Skeletal muscle cell (primary cell): ENCODE measurements at regions not wholly inside any gene's neighbourhood (a gene's known extent, or its start where the extent isn't known, plus 50 kb on each side); places are given as distances from the start of the nearest gene placed in this dataset.
"Not testable (repeated sequence)": the region's sequence is repeated elsewhere in the genome, so short reads cannot be mapped to it uniquely, and the experiment has no call there.

ENCODE experiments used
- DNase-seq: peaks from one replicate; pipeline ENCODE4 v3.0.0-alpha.2; 2010; ENCODE audit warnings: low read depth
- H3K4me3 ChIP-seq: 2 replicates; pipeline ENCODE4 v1.5.1; 2011; ENCODE audit warnings: low read depth, mild to moderate bottlenecking, control low read depth, low read length, moderate library complexity

GRCh38 chr6:21739838-21740237, 146.3 kb downstream of the SOX4 start:
- DNase-seq = no peak
- H3K4me3 ChIP-seq = no peak overlapping the region

GRCh38 chr6:21740376-21741124, 147.0 kb downstream of the SOX4 start:
- DNase-seq = no peak
- H3K4me3 ChIP-seq = no peak overlapping the region

- DNase-seq = no peak
- no peak overlapping the region for H3K4me3 ChIP-seq
Measured at GRCh38 chr6:21741221-21742109, 147.9 kb downstream of the SOX4 start.

GRCh38 chr6:21742238-21742660, 148.7 kb downstream of the SOX4 start:
- DNase-seq = peak; percentile 78
- no peak overlapping the region for H3K4me3 ChIP-seq

- no peak for DNase-seq
- H3K4me3 ChIP-seq = no peak overlapping the region
Measured at GRCh38 chr6:21744331-21744730, 150.8 kb downstream of the SOX4 start.

- DNase-seq = no peak
- no peak overlapping the region for H3K4me3 ChIP-seq
Measured at GRCh38 chr6:21745543-21746337, 152.2 kb downstream of the SOX4 start.

- H3K4me3 ChIP-seq = no peak overlapping the region
- DNase-seq = no peak
Measured at GRCh38 chr6:21747441-21747840, 153.9 kb downstream of the SOX4 start.

GRCh38 chr6:21748343-21749056, 154.9 kb downstream of the SOX4 start:
- no peak overlapping the region for H3K4me3 ChIP-seq
- DNase-seq = peak; percentile 25

- no peak overlapping the region for H3K4me3 ChIP-seq
- DNase-seq = no peak
Measured at GRCh38 chr6:21749754-21750153, 156.2 kb downstream of the SOX4 start.

GRCh38 chr6:21750575-21750974, 157.0 kb downstream of the SOX4 start:
- no peak overlapping the region for H3K4me3 ChIP-seq
- DNase-seq = no peak

- no peak for DNase-seq
- no peak overlapping the region for H3K4me3 ChIP-seq
Measured at GRCh38 chr6:21751608-21752007, 158.1 kb downstream of the SOX4 start.

GRCh38 chr6:21752054-21752811, 158.7 kb downstream of the SOX4 start:
- H3K4me3 ChIP-seq = no peak overlapping the region
- DNase-seq = no peak

- H3K4me3 ChIP-seq = no peak overlapping the region
- DNase-seq = peak; percentile 48
Measured at GRCh38 chr6:21753241-21754108, 159.9 kb downstream of the SOX4 start.

- no peak overlapping the region for H3K4me3 ChIP-seq
- DNase-seq = peak; percentile 58
Measured at GRCh38 chr6:21754891-21755290, 161.3 kb downstream of the SOX4 start.

GRCh38 chr6:21756487-21756886, 162.9 kb downstream of the SOX4 start:
- no peak for DNase-seq
- H3K4me3 ChIP-seq = no peak overlapping the region

- DNase-seq, H3K4me3 ChIP-seq: not testable (repeated sequence)
Measured at GRCh38 chr6:21757392-21757791, 163.8 kb downstream of the SOX4 start.

- no peak overlapping the region for H3K4me3 ChIP-seq
- DNase-seq = no peak
Measured at GRCh38 chr6:21759721-21760120, 166.2 kb downstream of the SOX4 start.
